ENCODE measurements at regions not wholly inside any gene's neighbourhood (a gene's known extent, or its start where the extent isn't known, plus 50 kb on each side); places are given as distances from the start of the nearest gene placed in this dataset.

DNA sequence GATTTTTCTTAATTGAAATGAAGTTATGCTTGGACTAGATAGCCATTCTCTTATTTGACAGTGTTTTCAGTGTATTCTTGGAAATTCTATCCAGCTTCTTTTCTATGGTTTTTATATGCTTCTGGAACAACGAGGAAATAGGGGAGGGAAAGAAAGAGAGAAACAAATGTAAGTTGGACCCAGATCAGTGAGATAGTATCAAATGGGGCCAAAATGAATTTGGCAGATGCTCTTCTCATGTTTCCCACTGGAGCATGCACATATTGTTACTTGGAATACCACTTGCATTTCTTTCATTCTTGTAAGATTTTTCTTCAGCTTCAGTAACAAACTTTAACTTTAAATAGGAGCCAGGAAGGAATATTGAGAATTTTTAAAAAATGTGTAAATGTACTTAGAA, 312.3 kb downstream of the PRL start:
- peak; percentile 71 for ATAC-seq
- TF ChIP-seq CSRNP3 (CRISPR knock-in tag; IDR thresholded peaks at IDR 0.05) = no peak
- TF ChIP-seq ZC3H10 (CRISPR knock-in tag; IDR thresholded peaks at IDR 0.05) = no peak
- no peak for TF ChIP-seq ZNF70 (CRISPR knock-in tag; IDR thresholded peaks at IDR 0.05)
- TF ChIP-seq, protein P1, sequence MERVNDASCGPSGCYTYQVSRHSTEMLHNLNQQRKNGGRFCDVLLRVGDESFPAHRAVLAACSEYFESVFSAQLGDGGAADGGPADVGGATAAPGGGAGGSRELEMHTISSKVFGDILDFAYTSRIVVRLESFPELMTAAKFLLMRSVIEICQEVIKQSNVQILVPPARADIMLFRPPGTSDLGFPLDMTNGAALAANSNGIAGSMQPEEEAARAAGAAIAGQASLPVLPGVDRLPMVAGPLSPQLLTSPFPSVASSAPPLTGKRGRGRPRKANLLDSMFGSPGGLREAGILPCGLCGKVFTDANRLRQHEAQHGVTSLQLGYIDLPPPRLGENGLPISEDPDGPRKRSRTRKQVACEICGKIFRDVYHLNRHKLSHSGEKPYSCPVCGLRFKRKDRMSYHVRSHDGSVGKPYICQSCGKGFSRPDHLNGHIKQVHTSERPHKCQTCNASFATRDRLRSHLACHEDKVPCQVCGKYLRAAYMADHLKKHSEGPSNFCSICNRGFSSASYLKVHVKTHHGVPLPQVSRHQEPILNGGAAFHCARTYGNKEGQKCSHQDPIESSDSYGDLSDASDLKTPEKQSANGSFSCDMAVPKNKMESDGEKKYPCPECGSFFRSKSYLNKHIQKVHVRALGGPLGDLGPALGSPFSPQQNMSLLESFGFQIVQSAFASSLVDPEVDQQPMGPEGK (CRISPR knock-in tag; IDR thresholded peaks at IDR 0.05; ENCODE audit: borderline replicate concordance) = no peak
- no peak; the same call in 1 of the 2 replicates for TF ChIP-seq ISL1 (CRISPR knock-in tag; IDR thresholded peaks at IDR 0.05)
- TF ChIP-seq, protein P2, sequence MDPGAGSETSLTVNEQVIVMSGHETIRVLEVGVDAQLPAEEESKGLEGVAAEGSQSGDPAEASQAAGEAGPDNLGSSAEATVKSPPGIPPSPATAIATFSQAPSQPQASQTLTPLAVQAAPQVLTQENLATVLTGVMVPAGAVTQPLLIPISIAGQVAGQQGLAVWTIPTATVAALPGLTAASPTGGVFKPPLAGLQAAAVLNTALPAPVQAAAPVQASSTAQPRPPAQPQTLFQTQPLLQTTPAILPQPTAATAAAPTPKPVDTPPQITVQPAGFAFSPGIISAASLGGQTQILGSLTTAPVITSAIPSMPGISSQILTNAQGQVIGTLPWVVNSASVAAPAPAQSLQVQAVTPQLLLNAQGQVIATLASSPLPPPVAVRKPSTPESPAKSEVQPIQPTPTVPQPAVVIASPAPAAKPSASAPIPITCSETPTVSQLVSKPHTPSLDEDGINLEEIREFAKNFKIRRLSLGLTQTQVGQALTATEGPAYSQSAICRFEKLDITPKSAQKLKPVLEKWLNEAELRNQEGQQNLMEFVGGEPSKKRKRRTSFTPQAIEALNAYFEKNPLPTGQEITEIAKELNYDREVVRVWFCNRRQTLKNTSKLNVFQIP (CRISPR knock-in tag; IDR thresholded peaks at IDR 0.05; ENCODE audit: borderline replicate concordance, low read depth) = no peak

DNA sequence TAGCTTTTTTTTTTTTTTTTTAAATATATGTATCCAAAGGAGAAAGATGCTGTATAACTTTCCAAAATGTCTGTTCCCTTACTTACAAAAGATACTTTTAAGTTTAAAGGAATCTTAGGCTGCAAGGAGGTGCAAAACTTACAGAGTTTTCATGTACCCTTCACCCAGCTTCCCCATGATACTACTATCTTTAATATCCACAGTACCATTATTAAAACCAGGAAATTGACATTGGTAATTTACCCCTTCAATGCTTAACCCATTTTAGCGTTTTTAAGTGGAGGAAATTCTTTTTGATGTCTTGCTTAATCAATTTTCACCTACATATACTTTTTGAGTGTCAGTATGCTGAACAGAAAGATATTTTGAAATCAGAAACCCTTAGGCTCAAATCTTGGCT, 310.9 kb downstream of the PRL start:
- TF ChIP-seq TSHZ2 (CRISPR knock-in tag; IDR thresholded peaks at IDR 0.05) (no peak), CREB5 (CRISPR knock-in tag; IDR thresholded peaks at IDR 0.05; ENCODE audit: low read depth) (no peak), ISL1 (CRISPR knock-in tag; IDR thresholded peaks at IDR 0.05) (no peak), ZNF70 (CRISPR knock-in tag; IDR thresholded peaks at IDR 0.05) (no peak), BACH2 (CRISPR knock-in tag; IDR thresholded peaks at IDR 0.05; ENCODE audit: borderline replicate concordance) (no peak), ESRRG (CRISPR knock-in tag; IDR thresholded peaks at IDR 0.05) (no peak), CSDC2 (CRISPR knock-in tag; IDR thresholded peaks at IDR 0.05) (no peak), SNAI2 (CRISPR knock-in tag; IDR thresholded peaks at IDR 0.05) (no peak), RARB (CRISPR knock-in tag; IDR thresholded peaks at IDR 0.05) (no peak), ZNF565 (CRISPR knock-in tag; conservative IDR thresholded peaks at IDR 0.05; ENCODE audit: low read depth) (no peak)
- ATAC-seq = no peak

GRCh38 chr6:21986703-21987102, 310.1 kb downstream of the PRL start:
- TF ChIP-seq RARB (CRISPR knock-in tag; IDR thresholded peaks at IDR 0.05) (no peak), TCF4 (CRISPR knock-in tag; IDR thresholded peaks at IDR 0.05; ENCODE audit: borderline replicate concordance) (no peak), SNAI2 (CRISPR knock-in tag; IDR thresholded peaks at IDR 0.05) (peak; percentile 52; the same call in 1 of the 2 replicates), ARNTL (CRISPR knock-in tag; IDR thresholded peaks at IDR 0.05; ENCODE audit: borderline replicate concordance, low read depth) (no peak)
- ATAC-seq = no peak

- ATAC-seq = peak; percentile 83
- TF ChIP-seq BACH2 (CRISPR knock-in tag; IDR thresholded peaks at IDR 0.05; ENCODE audit: borderline replicate concordance) (no peak), RARB (CRISPR knock-in tag; IDR thresholded peaks at IDR 0.05) (peak; percentile 38; the same call in 1 of the 2 replicates), OSR1 (CRISPR knock-in tag; IDR thresholded peaks at IDR 0.05) (no peak), CSDC2 (CRISPR knock-in tag; IDR thresholded peaks at IDR 0.05) (no peak), ZNF565 (CRISPR knock-in tag; conservative IDR thresholded peaks at IDR 0.05; ENCODE audit: low read depth) (0 out of 2 replicates have a peak, but pooled peaks have one; percentile 68), GLIS3 (CRISPR knock-in tag; IDR thresholded peaks at IDR 0.05) (no peak), ZFP3 (CRISPR knock-in tag; IDR thresholded peaks at IDR 0.05) (no peak; the same call in 1 of the 2 replicates), ESRRG (CRISPR knock-in tag; IDR thresholded peaks at IDR 0.05) (no peak), ARNTL (CRISPR knock-in tag; IDR thresholded peaks at IDR 0.05; ENCODE audit: borderline replicate concordance, low read depth) (0 out of 2 replicates have a peak, but pooled peaks have one; percentile 23), SNAI2 (CRISPR knock-in tag; IDR thresholded peaks at IDR 0.05) (peak; percentile 73; the same call in 1 of the 2 replicates), CREB5 (CRISPR knock-in tag; IDR thresholded peaks at IDR 0.05; ENCODE audit: low read depth) (no peak), ZC3H10 (CRISPR knock-in tag; IDR thresholded peaks at IDR 0.05) (no peak), CSRNP3 (CRISPR knock-in tag; IDR thresholded peaks at IDR 0.05) (peak; percentile 10; the same call in 1 of the 2 replicates), ZNF70 (CRISPR knock-in tag; IDR thresholded peaks at IDR 0.05) (no peak)
- TF ChIP-seq, protein P1 (CRISPR knock-in tag; IDR thresholded peaks at IDR 0.05; ENCODE audit: borderline replicate concordance) = no peak
Observed at GRCh38 chr6:21987501-21987957, 309.3 kb downstream of the PRL start.
